ENCODE measurements at regions not wholly inside any gene's neighbourhood (a gene's known extent, or its start where the extent isn't known, plus 50 kb on each side); places are given as distances from the start of the nearest gene placed in this dataset.

- H3K36me3 ChIP-seq (ENCODE audit: control insufficient read depth in 2 of 2, insufficient read depth in 2 of 2, low read length in 1 of 2): no peaks in the 10 kb centered on the region
- no peaks in the 10 kb centered on the region for H4K20me1 ChIP-seq (ENCODE audit: control insufficient read depth, insufficient read depth)
- no peak overlapping the region for H3K4me2 ChIP-seq (ENCODE audit: control insufficient read depth, insufficient read depth)
- H3K9me3 ChIP-seq (replicated peaks; ENCODE audit: control insufficient read depth, insufficient read depth, low read length): peaks cover 5% of the 10 kb centered on the region
- WGBS (ENCODE audit: insufficient coverage, insufficient replicate concordance, low lambda C conversion rate, missing lambda C conversion rate): 59% methylated on average over 17 of the region's 17 CpGs
- no peaks in the 10 kb centered on the region for H3K79me2 ChIP-seq (ENCODE audit: control insufficient read depth, insufficient read depth, low read length)
- in situ Hi-C loops (cut with MboI): no loop called here
- FAIRE-seq (no peak), ATAC-seq (no peak), DNase-seq (ENCODE audit: low read depth, low spot score) (no peak)
- H3K27me3 ChIP-seq (replicated peaks in 1 of 2; ENCODE audit: control insufficient read depth in 2 of 2, insufficient read depth in 2 of 2, low read length in 1 of 2): no peaks in the 10 kb centered on the region; a peak in 2 of 4 replicates
- H3K9ac ChIP-seq (ENCODE audit: control insufficient read depth, insufficient read depth, low read length): no peak overlapping the region
- SMC1A ChIA-PET (ENCODE audit: uncharacterized antibody, unreplicated experiment): no interaction called here
- no TSS peak for BruUV-seq (replicated peaks)
- POLR2A ChIA-PET: no interaction called here
- CTCF ChIA-PET: interaction anchor here (0.9 to 1.1 kb wide), 2 partner anchors 87 to 452 kb away, joined by 3 read pairs; no protein-coding TSS in a partner anchor
- no peaks in the 10 kb centered on the region for H3K4me1 ChIP-seq (ENCODE audit: control insufficient read depth, insufficient read depth, low read length)
- no peak overlapping the region for H3K4me3 ChIP-seq
- no peak overlapping the region for H3K27ac ChIP-seq (ENCODE audit: control insufficient read depth, insufficient read depth)
- intact Hi-C loops (cut with micrococcal nuclease; ENCODE audit: unreplicated experiment): no loop called here
- H2AFZ ChIP-seq (ENCODE audit: control insufficient read depth, low read depth, low read length): no peak overlapping the region
- RAD21 ChIA-PET (ENCODE audit: unreplicated experiment): no interaction called here
- no peak for TF ChIP-seq YY1 (IDR thresholded peaks at IDR 0.05; ENCODE audit: low read depth, low read length)
- TF ChIP-seq IRF5 (IDR thresholded peaks at IDR 0.05; ENCODE audit: borderline replicate concordance): no peak
- no peak for TF ChIP-seq SMAD1 (IDR thresholded peaks at IDR 0.05; ENCODE audit: low read depth, partially characterized antibody)
- TF ChIP-seq GABPA (IDR thresholded peaks at IDR 0.05; ENCODE audit: low read depth): no peak
- TF ChIP-seq, protein P1, sequence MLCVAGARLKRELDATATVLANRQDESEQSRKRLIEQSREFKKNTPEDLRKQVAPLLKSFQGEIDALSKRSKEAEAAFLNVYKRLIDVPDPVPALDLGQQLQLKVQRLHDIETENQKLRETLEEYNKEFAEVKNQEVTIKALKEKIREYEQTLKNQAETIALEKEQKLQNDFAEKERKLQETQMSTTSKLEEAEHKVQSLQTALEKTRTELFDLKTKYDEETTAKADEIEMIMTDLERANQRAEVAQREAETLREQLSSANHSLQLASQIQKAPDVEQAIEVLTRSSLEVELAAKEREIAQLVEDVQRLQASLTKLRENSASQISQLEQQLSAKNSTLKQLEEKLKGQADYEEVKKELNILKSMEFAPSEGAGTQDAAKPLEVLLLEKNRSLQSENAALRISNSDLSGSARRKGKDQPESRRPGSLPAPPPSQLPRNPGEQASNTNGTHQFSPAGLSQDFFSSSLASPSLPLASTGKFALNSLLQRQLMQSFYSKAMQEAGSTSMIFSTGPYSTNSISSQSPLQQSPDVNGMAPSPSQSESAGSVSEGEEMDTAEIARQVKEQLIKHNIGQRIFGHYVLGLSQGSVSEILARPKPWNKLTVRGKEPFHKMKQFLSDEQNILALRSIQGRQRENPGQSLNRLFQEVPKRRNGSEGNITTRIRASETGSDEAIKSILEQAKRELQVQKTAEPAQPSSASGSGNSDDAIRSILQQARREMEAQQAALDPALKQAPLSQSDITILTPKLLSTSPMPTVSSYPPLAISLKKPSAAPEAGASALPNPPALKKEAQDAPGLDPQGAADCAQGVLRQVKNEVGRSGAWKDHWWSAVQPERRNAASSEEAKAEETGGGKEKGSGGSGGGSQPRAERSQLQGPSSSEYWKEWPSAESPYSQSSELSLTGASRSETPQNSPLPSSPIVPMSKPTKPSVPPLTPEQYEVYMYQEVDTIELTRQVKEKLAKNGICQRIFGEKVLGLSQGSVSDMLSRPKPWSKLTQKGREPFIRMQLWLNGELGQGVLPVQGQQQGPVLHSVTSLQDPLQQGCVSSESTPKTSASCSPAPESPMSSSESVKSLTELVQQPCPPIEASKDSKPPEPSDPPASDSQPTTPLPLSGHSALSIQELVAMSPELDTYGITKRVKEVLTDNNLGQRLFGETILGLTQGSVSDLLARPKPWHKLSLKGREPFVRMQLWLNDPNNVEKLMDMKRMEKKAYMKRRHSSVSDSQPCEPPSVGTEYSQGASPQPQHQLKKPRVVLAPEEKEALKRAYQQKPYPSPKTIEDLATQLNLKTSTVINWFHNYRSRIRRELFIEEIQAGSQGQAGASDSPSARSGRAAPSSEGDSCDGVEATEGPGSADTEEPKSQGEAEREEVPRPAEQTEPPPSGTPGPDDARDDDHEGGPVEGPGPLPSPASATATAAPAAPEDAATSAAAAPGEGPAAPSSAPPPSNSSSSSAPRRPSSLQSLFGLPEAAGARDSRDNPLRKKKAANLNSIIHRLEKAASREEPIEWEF (IDR thresholded peaks at IDR 0.05; ENCODE audit: insufficient replicate concordance, low read depth, low read length): no peak
- TF ChIP-seq, protein P2, sequence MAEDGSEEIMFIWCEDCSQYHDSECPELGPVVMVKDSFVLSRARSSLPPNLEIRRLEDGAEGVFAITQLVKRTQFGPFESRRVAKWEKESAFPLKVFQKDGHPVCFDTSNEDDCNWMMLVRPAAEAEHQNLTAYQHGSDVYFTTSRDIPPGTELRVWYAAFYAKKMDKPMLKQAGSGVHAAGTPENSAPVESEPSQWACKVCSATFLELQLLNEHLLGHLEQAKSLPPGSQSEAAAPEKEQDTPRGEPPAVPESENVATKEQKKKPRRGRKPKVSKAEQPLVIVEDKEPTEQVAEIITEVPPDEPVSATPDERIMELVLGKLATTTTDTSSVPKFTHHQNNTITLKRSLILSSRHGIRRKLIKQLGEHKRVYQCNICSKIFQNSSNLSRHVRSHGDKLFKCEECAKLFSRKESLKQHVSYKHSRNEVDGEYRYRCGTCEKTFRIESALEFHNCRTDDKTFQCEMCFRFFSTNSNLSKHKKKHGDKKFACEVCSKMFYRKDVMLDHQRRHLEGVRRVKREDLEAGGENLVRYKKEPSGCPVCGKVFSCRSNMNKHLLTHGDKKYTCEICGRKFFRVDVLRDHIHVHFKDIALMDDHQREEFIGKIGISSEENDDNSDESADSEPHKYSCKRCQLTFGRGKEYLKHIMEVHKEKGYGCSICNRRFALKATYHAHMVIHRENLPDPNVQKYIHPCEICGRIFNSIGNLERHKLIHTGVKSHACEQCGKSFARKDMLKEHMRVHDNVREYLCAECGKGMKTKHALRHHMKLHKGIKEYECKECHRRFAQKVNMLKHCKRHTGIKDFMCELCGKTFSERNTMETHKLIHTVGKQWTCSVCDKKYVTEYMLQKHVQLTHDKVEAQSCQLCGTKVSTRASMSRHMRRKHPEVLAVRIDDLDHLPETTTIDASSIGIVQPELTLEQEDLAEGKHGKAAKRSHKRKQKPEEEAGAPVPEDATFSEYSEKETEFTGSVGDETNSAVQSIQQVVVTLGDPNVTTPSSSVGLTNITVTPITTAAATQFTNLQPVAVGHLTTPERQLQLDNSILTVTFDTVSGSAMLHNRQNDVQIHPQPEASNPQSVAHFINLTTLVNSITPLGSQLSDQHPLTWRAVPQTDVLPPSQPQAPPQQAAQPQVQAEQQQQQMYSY (CRISPR knock-in tag; IDR thresholded peaks at IDR 0.05): no peak
- no peak for TF ChIP-seq MTA3 (IDR thresholded peaks at IDR 0.05; ENCODE audit: borderline replicate concordance, low read length)
- TF ChIP-seq ZNF622 (IDR thresholded peaks at IDR 0.05): no peak
- no peak for TF ChIP-seq ZNF24 (IDR thresholded peaks at IDR 0.05)
- TF ChIP-seq, protein P3, sequence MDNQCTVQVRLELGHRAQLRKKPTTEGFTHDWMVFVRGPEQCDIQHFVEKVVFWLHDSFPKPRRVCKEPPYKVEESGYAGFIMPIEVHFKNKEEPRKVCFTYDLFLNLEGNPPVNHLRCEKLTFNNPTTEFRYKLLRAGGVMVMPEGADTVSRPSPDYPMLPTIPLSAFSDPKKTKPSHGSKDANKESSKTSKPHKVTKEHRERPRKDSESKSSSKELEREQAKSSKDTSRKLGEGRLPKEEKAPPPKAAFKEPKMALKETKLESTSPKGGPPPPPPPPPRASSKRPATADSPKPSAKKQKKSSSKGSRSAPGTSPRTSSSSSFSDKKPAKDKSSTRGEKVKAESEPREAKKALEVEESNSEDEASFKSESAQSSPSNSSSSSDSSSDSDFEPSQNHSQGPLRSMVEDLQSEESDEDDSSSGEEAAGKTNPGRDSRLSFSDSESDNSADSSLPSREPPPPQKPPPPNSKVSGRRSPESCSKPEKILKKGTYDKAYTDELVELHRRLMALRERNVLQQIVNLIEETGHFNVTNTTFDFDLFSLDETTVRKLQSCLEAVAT (IDR thresholded peaks at IDR 0.05): no peak
- TF ChIP-seq RAD51 (IDR thresholded peaks at IDR 0.05): no peak
These were observed 61.9 kb upstream of the TARDBP start for GRCh38 chr1:10950316-10951172.

All from GM12878 (cell line).